ENCODE measurements at regions not wholly inside any gene's neighbourhood (a gene's known extent, or its start where the extent isn't known, plus 50 kb on each side); places are given as distances from the start of the nearest gene placed in this dataset.
"Not testable (repeated sequence)": the region's sequence is repeated elsewhere in the genome, so short reads cannot be mapped to it uniquely, and the experiment has no call there.

DNA sequence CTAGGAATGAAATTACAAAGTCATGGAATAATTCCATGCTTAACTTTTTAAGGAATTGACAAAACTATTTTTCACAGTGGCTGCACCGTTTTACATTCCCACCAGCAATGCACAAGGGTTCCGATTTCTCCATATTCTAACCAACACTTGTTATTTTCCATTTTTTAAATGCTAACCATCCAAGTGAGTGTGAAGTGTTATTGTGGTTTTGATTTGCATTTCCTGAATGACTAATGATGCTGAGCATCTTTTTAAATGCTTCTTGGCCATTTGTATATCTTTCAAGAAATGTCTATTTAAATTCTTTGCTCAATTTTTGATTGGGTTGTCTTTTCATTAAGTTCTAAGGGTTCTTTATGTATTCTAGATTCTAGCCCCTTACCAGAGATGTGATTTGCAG lies 479.5 kb upstream of the SMARCA2 start:
- DNase-seq (ENCODE audit: low read depth in 6 of 9, low spot score in 9 of 9): no peak
- Histone ChIP-seq H3K4me3 (ENCODE audit: low read length in 2 of 2) (no peak overlapping the region), H3K36me3 (ENCODE audit: control insufficient read depth in 2 of 2, insufficient read depth in 2 of 2, low read length in 1 of 2) (no peaks in the 10 kb centered on the region), H3K27ac (ENCODE audit: low read depth in 1 of 2, low read length in 1 of 2) (no peak overlapping the region), H3K9me3 (ENCODE audit: control insufficient read depth in 2 of 2, insufficient read depth in 1 of 2, low read length in 1 of 2) (no peaks in the 10 kb centered on the region), H3K27me3 (ENCODE audit: control insufficient read depth in 2 of 2, insufficient read depth in 1 of 2, low read length in 1 of 2) (no peaks in the 10 kb centered on the region), H3K4me1 (ENCODE audit: control insufficient read depth in 2 of 2, insufficient read depth in 2 of 2, low read length in 2 of 2) (no peaks in the 10 kb centered on the region)
- WGBS: 89% methylated on average over 2 of the region's 2 CpGs

DNA sequence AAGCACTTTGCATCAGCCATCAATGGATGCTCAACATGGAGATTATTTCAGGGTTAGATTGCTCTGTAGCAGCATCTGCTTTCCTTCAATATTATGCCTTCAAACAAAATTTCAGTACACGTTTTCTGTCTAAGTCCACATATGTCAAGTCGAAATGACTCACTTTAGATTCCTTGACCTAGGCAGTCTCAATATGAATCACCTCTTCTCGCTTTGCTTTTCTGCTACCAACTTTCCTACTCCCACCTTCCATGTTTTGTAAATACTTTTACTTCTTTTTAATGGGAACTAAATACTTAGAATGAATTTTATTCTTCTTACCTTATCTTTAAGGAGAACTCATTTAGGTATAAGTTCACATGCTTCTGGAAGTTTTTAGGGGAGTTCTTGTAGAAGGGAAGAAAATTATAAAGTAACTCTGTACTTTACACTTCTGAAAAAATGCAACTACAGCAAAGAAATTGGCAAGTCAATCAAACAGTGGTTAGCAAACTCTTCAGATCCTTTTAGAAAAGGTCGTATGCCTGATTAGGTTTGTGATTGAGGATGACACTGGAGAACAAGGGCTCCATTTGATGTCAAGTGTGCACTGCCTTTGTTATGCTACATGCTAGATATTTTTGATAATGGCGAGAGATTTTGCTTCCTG lies 478.5 kb upstream of the SMARCA2 start:
- DNase-seq (ENCODE audit: low read depth in 6 of 9, low spot score in 9 of 9): no peak
- H3K4me1 ChIP-seq (ENCODE audit: control insufficient read depth in 2 of 2, insufficient read depth in 2 of 2, low read length in 2 of 2): no peaks in the 10 kb centered on the region
- 90% methylated on average over 5 of the region's 5 CpGs for WGBS
- H3K4me3 ChIP-seq (ENCODE audit: low read length in 2 of 2): no peak overlapping the region
- H3K36me3 ChIP-seq (ENCODE audit: control insufficient read depth in 2 of 2, insufficient read depth in 2 of 2, low read length in 1 of 2): no peaks in the 10 kb centered on the region
- no peaks in the 10 kb centered on the region for H3K9me3 ChIP-seq (ENCODE audit: control insufficient read depth in 2 of 2, insufficient read depth in 1 of 2, low read length in 1 of 2)
- no peaks in the 10 kb centered on the region for H3K27me3 ChIP-seq (ENCODE audit: control insufficient read depth in 2 of 2, insufficient read depth in 1 of 2, low read length in 1 of 2)
- no peak overlapping the region for H3K27ac ChIP-seq (ENCODE audit: low read depth in 1 of 2, low read length in 1 of 2)

DNA sequence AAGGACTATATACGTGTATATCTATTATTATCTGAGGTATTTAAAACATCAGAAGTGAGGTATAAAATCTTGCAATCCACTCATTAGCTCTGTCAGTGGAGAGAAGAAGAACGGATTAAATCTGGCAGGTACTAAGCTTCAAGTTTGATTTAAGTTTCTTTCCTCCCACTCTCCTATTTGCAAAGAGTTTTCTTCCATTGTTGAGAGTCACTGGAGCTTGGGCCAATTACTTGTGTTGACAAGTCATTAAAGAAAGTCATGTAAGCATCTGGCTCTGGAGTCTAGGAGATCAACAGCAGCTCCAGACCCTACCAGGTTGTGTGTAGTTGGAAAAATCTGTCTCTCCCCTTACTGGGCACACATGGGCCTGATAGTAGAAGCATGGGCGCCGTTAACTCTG lies 476.8 kb upstream of the SMARCA2 start:
- Histone ChIP-seq H3K9me3 (ENCODE audit: control insufficient read depth in 2 of 2, insufficient read depth in 1 of 2, low read length in 1 of 2) (no peaks in the 10 kb centered on the region), H3K36me3 (ENCODE audit: control insufficient read depth in 2 of 2, insufficient read depth in 2 of 2, low read length in 1 of 2) (no peaks in the 10 kb centered on the region), H3K4me1 (ENCODE audit: control insufficient read depth in 2 of 2, insufficient read depth in 2 of 2, low read length in 2 of 2) (no peaks in the 10 kb centered on the region), H3K4me3 (ENCODE audit: low read length in 2 of 2) (no peak overlapping the region), H3K27me3 (ENCODE audit: control insufficient read depth in 2 of 2, insufficient read depth in 1 of 2, low read length in 1 of 2) (no peaks in the 10 kb centered on the region), H3K27ac (ENCODE audit: low read depth in 1 of 2, low read length in 1 of 2) (no peak overlapping the region)
- WGBS: 93% methylated on average over 4 of the region's 4 CpGs
- no peak for DNase-seq (ENCODE audit: low read depth in 6 of 9, low spot score in 9 of 9)

DNA sequence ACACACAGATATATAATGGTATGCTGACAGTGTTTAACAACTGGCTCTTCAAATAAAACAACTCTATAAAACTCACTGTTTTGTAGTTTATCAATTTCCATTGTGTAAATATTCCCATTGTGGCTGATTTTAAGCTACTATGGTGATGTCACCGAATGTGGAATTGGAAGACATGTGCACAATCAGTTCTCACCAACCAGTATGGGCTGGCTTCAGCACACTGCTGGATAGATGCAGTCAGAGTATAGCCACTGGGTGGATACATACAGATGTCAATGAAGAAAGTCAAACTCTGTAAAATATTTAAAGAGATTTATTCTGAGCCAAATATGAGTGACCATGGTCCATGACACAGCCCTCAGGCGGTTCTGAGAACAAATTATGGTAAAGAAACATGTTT lies 475.9 kb upstream of the SMARCA2 start:
- Histone ChIP-seq H3K4me3 (ENCODE audit: low read length in 2 of 2) (no peak overlapping the region), H3K4me1 (ENCODE audit: control insufficient read depth in 2 of 2, insufficient read depth in 2 of 2, low read length in 2 of 2) (no peaks in the 10 kb centered on the region), H3K36me3 (ENCODE audit: control insufficient read depth in 2 of 2, insufficient read depth in 2 of 2, low read length in 1 of 2) (no peaks in the 10 kb centered on the region), H3K9me3 (ENCODE audit: control insufficient read depth in 2 of 2, insufficient read depth in 1 of 2, low read length in 1 of 2) (no peaks in the 10 kb centered on the region), H3K27me3 (ENCODE audit: control insufficient read depth in 2 of 2, insufficient read depth in 1 of 2, low read length in 1 of 2) (no peaks in the 10 kb centered on the region), H3K27ac (ENCODE audit: low read depth in 1 of 2, low read length in 1 of 2) (no peak overlapping the region)
- DNase-seq (ENCODE audit: low read depth in 6 of 9, low spot score in 9 of 9): no peak
- WGBS: 81% methylated on average over 2 of the region's 2 CpGs

DNA sequence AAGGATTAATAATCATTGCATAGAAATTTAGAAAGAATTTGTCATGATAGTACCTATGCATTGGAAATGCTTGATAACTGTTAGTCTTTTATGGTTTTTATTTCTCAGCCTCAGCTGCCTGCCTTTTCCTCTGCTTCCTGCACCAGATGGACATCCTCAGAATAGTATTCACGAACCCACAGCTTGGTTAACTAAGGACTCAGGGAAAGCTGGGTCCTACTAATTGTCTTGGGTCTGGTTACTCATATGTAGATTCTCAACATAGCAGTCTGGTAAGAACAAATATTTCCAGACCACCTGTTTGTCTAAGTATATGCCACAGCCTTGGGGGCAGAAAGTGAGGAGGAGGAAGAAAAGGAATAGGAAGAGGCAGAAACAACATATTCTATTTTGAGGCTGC lies 464.5 kb upstream of the SMARCA2 start:
- Histone ChIP-seq H3K27ac (ENCODE audit: low read depth in 1 of 2, low read length in 1 of 2) (no peak overlapping the region), H3K4me3 (ENCODE audit: low read length in 2 of 2) (no peak overlapping the region), H3K9me3 (ENCODE audit: control insufficient read depth in 2 of 2, insufficient read depth in 1 of 2, low read length in 1 of 2) (no peaks in the 10 kb centered on the region), H3K27me3 (ENCODE audit: control insufficient read depth in 2 of 2, insufficient read depth in 1 of 2, low read length in 1 of 2) (no peaks in the 10 kb centered on the region), H3K36me3 (ENCODE audit: control insufficient read depth in 2 of 2, insufficient read depth in 2 of 2, low read length in 1 of 2) (no peaks in the 10 kb centered on the region), H3K4me1 (ENCODE audit: control insufficient read depth in 2 of 2, insufficient read depth in 2 of 2, low read length in 2 of 2) (no peaks in the 10 kb centered on the region)
- DNase-seq (ENCODE audit: low read depth in 6 of 9, low spot score in 9 of 9): no peak
- 57% methylated on average over 1 of the region's 1 CpG for WGBS

DNA sequence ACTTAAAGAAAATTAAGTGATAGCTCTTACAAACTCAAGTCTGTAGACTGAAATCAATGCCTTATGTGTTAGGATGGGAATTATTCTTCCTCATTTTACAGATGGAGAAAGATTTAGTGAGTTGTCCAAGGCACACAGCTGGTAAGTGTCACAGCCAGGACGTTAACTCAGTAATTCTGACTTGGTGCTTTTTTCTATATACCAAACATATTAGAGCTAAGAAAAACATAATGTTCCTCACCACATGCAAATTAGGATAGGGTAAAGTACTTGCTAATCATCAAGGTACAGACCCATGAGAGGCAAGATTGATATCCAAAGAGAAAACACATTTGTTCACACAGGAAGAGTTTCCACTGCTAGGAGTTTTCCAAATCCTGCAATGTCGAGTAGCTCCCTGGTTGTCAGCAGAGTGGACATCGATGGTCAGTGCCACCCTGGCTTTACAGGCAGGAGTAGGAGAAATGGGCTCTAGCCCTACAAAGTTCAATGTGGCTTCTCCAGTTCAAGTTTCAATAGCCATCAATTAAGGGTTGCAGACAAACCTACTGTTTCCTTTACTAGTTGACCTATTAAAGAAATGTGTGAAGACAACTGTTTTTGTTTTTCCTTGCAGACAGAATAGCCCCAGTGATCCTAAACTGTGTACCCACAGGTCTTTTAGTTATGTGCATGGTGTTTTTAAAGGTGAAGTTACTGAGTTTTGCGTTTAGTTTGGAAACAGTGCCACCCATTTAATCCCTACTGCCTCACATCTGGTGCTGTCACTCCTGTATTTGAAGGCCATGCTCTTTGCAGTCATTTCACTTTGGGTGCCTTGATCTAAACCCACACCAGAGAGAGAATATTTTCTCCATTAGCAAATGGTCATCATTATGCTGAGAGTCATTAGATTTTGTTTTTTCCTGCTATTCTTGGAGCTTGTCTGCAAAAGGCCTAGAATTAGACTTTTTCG lies 460.8 kb upstream of the SMARCA2 start:
- no peak for DNase-seq (ENCODE audit: low read depth in 6 of 9, low spot score in 9 of 9)
- no peak overlapping the region for H3K27ac ChIP-seq (ENCODE audit: low read depth in 1 of 2, low read length in 1 of 2)
- no peaks in the 10 kb centered on the region for H3K4me1 ChIP-seq (ENCODE audit: control insufficient read depth in 2 of 2, insufficient read depth in 2 of 2, low read length in 2 of 2)
- peaks cover 0 to 11% of the 10 kb centered on the region in 2 donors for H3K9me3 ChIP-seq (ENCODE audit: control insufficient read depth in 2 of 2, insufficient read depth in 1 of 2, low read length in 1 of 2)
- no peaks in the 10 kb centered on the region for H3K36me3 ChIP-seq (ENCODE audit: control insufficient read depth in 2 of 2, insufficient read depth in 2 of 2, low read length in 1 of 2)
- H3K4me3 ChIP-seq (ENCODE audit: low read length in 2 of 2): no peak overlapping the region
- H3K27me3 ChIP-seq (ENCODE audit: control insufficient read depth in 2 of 2, insufficient read depth in 1 of 2, low read length in 1 of 2): no peaks in the 10 kb centered on the region
- WGBS: 78% methylated on average over 5 of the region's 5 CpGs

DNA sequence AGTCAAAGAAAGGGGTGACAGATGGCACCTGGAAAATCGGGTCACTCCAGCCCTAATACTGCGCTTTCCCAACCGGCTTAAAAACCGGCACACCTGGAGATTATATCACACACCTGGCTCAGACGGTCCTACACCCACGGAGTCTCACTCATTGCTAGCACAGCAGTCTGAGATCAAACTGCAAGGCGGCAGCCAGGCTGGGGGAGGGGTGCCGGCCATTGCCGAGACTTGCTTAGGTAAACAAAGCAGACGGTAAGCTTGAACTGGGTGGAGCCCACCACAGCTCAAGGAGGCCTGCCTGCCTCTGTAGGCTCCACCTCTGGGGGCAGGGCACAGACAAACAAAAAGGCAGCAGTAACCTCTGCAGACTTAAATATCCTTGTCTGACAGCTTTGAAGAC lies 456.5 kb upstream of the SMARCA2 start:
- H3K27me3 ChIP-seq (ENCODE audit: control insufficient read depth in 2 of 2, insufficient read depth in 1 of 2, low read length in 1 of 2); H3K27ac ChIP-seq (ENCODE audit: low read depth in 1 of 2, low read length in 1 of 2); H3K4me1 ChIP-seq (ENCODE audit: control insufficient read depth in 2 of 2, insufficient read depth in 2 of 2, low read length in 2 of 2); H3K4me3 ChIP-seq (ENCODE audit: low read length in 2 of 2); DNase-seq (ENCODE audit: low read depth in 6 of 9, low spot score in 9 of 9); H3K36me3 ChIP-seq (ENCODE audit: control insufficient read depth in 2 of 2, insufficient read depth in 2 of 2, low read length in 1 of 2): not testable (repeated sequence)
- peaks cover 0 to 11% of the 10 kb centered on the region in 2 donors for H3K9me3 ChIP-seq (ENCODE audit: control insufficient read depth in 2 of 2, insufficient read depth in 1 of 2, low read length in 1 of 2)
- WGBS: 97% methylated on average over 10 of the region's 10 CpGs

DNA sequence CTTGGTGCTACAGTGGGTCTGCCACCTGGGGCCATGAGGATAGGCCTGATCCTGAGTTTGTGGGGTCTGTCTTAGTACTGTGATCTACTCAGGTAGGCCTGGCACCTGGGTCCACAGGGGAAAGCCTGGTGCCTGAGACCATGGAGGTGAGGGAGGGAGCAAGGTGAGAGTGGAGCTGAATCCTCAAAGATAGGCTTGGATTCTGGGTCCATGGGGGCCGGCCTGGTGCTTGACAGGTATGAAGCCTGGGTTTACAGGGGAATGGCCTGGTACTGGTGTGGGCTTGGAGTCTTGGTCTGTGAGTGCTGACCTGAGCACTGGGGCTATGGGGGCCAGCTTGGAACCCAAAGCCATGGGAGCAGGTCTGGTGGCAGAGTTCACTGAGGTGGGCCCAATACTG lies 439.2 kb upstream of the SMARCA2 start:
- H3K4me3 ChIP-seq (ENCODE audit: low read length in 2 of 2): no peak overlapping the region
- WGBS: 95% methylated on average over 1 of the region's 1 CpG
- no peaks in the 10 kb centered on the region for H3K36me3 ChIP-seq (ENCODE audit: control insufficient read depth in 2 of 2, insufficient read depth in 2 of 2, low read length in 1 of 2)
- H3K27ac ChIP-seq (ENCODE audit: low read depth in 1 of 2, low read length in 1 of 2): no peak overlapping the region
- DNase-seq (ENCODE audit: low read depth in 6 of 9, low spot score in 9 of 9): no peak
- H3K27me3 ChIP-seq (ENCODE audit: control insufficient read depth in 2 of 2, insufficient read depth in 1 of 2, low read length in 1 of 2): no peaks in the 10 kb centered on the region
- H3K9me3 ChIP-seq (ENCODE audit: control insufficient read depth in 2 of 2, insufficient read depth in 1 of 2, low read length in 1 of 2): peaks cover 0 to 10% of the 10 kb centered on the region in 2 donors
- no peaks in the 10 kb centered on the region for H3K4me1 ChIP-seq (ENCODE audit: control insufficient read depth in 2 of 2, insufficient read depth in 2 of 2, low read length in 2 of 2)

DNA sequence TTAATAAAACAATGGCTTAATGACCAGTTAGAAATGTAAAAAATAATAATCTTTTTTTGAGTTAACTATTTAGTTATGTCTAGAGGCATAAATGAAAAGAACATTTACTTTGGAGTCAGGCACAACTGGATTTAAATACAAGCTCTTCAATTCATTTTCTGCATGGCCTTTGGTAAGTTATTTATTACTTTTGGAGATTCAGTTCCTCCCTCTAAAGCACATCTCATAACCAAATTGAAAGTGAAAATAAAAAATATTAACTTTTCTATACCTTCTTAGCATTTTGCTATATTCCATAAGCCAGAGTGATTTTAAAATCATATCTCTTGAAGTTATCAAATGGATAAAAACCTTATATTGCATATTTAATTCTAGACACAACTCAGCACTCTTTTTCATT lies 434.9 kb upstream of the SMARCA2 start:
- Histone ChIP-seq H3K9me3 (ENCODE audit: control insufficient read depth in 2 of 2, insufficient read depth in 1 of 2, low read length in 1 of 2) (peaks cover 0 to 10% of the 10 kb centered on the region in 2 donors), H3K27ac (ENCODE audit: low read depth in 1 of 2, low read length in 1 of 2) (no peak overlapping the region), H3K4me3 (ENCODE audit: low read length in 2 of 2) (no peak overlapping the region), H3K36me3 (ENCODE audit: control insufficient read depth in 2 of 2, insufficient read depth in 2 of 2, low read length in 1 of 2) (no peaks in the 10 kb centered on the region), H3K4me1 (ENCODE audit: control insufficient read depth in 2 of 2, insufficient read depth in 2 of 2, low read length in 2 of 2) (no peaks in the 10 kb centered on the region), H3K27me3 (ENCODE audit: control insufficient read depth in 2 of 2, insufficient read depth in 1 of 2, low read length in 1 of 2) (no peaks in the 10 kb centered on the region)
- no peak for DNase-seq (ENCODE audit: low read depth in 6 of 9, low spot score in 9 of 9)

Measured in thymus (tissue), 11 donors.